GM18873 (cell line): ENCODE measurements at regions not wholly inside any gene's neighbourhood (a gene's known extent, or its start where the extent isn't known, plus 50 kb on each side); places are given as distances from the start of the nearest gene placed in this dataset.

Source experiments
- ATAC-seq: cut with Tn5 transposase; IDR thresholded peaks from one replicate; pipeline ENCODE4 v1.9.1; 2021; ENCODE audit warnings: mild to moderate bottlenecking, moderate library complexity, moderate number of reproducible peaks; ENCODE audit not compliant: unreplicated experiment, low FRiP score

DNA sequence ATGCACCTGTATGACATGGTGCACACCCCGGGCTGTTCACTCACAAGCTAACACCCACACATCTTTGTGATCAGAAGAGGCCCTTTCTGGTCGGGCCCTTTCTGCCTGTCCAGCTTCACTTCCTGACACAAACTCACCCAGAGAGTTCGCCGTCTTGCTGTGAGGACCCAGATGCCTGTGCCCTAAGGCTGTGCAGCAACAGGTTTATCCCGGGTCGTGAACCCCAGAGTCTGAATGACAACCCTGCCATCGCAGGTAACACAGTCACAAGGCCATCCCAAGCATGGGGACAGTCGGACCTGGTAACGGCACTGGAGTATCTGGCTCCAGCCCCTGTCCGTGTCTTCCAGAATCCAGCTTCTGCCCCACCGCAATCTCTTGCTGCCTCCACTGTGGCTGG, 235.1 kb downstream of the BUD13 start:
- ATAC-seq: no peak

DNA sequence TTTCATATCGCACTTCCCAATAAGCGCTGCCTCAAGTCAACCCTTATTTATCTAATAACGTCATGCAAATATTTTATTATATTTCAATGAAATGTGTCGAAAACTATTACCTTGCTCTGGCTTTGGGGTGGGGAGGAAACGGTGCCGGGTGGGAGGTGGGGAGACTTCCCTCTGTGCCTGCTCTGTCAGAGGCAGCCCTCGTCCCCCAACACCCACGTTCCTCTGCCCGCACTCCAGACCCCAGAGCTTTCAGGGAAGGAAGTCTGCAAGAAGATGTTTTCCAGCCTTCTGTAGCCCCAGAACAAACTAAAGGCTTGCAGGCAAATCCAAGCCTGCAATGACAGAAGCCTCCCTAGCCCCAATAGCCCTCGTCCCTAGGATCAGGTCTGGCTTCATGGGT, 235.7 kb downstream of the BUD13 start:
- no peak for ATAC-seq

DNA sequence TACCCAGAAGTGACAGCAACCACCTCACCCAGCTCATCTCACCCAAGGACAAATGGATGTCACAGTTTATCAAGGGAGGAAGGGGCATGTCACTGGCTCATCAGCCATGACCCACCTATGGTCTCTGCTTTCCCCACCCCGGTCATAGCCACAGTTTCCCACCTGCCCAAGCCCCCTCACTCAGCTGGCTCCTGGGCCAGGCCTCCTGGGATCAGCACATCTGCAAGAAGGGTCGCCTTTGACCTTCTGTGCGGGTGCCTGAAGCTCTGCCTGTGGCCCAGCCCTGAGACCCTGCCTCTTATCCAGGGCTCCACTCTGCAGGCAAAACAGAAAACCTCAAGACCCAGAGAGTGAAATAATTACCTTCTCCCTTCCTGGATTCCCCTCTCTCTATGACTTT, 236.4 kb downstream of the BUD13 start:
- no peak for ATAC-seq

DNA sequence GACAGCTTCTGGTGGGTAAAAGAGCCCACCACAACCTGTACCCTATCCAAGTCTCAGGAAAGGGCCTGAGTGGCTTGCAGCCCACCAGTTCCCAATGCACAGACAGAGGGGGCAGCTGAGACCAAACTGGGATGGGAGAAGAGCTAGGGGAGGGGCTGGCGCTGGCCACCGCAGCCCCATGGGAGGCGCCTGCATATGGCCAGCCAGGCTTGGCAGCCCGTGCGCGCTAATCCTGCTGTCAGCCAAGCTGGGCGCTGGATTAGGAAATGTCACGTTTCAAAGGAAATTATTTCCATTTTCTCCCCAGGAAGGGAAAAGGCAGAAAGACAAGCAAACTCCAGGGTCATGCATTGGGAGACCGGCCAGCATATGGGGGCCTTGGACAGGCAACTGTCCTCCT, 236.8 kb downstream of the BUD13 start:
- no peak for ATAC-seq

DNA sequence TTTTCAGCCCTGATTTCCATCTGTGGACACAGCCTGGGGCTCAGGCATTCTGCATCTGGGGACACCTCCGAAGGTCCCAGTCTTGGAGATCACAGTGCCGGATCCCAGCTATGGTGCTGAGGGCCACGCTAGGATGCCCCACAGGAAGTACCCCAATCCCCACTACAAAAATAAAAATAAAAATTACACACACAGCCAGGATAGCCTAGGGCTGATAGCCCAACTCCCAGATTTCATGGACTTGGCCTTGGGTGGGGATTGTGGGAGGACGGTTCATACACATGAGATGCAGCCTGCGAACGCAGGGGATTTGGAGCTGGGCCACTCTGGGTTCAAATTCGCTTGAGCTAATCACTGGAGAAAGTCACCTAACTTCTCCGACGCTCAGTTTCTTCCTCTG, 237.7 kb downstream of the BUD13 start:
- no peak for ATAC-seq

DNA sequence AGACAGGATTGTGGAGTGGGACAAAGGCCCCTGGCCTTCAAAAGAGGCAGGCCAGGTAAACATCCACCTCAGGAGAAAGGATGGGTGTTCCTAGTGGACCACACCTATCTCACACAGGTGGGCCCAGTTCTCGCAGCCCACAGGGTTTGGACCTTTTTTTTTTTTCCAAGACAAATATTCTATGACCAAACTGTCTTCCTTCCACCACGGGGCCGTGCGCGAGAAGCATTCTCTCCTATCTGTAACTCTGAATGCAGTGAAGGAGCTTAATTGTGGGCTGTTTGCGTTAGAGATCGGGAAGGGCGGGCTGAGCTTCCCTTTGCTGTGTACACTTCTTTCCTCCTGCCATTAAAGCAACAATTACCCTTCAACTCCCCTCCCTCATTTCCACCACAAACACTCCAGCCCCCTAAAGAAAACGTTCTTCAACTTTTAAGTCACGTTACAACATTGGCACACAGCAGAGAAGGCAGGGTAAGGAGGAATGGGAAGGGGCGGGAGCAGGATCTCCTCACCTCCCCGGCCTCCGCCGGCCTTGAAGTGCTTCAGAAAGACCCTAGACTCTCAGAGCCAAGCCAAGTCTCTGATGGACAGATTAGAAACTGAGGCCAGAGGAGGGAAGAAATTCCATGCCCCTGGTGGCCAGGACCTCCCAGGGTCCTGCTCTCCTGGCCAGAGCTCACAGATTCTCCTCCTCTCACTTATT, 238.4 kb downstream of the BUD13 start:
- ATAC-seq: no peak

DNA sequence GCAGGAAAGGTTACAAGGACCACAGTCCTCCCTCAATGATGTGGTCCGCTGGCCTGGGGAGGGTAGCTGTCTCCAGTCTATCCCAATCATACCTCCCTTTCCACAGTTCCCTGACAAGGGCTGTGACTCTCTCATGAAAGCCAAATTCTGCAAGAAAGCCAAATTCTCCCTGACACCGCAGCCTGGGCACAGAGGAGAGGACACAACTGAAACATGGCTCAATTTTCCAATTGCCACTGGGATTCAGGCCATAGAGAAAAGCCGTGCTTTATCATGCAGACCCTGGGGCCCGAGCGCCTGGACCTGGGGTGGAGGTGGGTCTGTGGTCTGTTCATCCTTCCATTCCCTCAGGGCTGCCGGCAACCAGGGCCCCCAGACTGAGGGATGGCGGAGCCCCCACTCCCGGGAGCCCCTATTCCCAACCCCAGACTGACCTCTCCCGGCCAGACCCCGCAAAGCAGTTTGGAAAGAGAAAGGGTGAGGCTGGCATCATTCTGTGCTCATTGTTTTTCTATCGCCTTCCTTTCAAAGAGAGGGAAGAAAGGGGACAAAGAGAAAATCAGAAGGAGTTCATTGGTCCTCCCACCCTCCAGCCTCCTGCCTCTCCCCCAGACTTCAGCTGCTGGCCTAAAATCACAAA, 239.5 kb downstream of the BUD13 start:
- no peak for ATAC-seq

DNA sequence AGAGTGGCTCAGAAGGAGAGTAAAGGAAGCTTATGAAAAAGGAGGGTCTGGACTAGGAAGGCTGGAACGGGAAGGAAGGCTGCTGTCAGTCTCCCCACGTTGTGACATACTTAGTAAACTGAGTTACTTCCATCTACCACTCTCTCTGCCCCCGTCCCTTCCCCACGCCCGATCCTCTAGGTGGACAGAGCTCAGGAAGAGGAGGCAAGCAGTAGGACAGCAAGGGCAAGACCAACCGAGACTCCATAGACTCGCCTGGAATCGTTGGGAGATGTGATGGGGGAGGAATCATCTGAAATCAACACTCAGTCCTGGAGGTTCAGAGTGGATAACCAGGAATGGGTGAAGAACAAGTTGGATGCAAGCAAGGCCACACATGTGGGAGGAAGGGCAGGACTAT, 240.7 kb downstream of the BUD13 start:
- ATAC-seq: no peak

DNA sequence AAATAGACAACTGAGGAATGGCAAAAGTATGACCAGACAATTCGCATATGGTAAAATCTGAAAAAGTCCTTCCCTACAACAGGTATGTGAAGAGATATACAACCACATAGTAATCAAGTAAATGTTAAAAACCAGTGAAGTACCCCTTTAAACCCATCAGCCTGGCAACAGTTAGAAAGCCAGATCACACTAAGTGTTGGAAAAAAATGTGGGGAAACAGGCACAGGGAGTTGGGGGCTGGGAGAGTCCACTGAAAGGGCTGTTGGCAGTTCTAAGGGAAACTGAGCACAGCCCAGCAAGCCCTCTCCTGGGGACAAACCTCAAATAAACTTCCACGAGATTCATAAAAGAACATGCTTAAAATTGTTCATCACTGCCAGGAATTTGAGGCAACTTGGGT, 242.1 kb downstream of the BUD13 start:
- ATAC-seq: no peak

DNA sequence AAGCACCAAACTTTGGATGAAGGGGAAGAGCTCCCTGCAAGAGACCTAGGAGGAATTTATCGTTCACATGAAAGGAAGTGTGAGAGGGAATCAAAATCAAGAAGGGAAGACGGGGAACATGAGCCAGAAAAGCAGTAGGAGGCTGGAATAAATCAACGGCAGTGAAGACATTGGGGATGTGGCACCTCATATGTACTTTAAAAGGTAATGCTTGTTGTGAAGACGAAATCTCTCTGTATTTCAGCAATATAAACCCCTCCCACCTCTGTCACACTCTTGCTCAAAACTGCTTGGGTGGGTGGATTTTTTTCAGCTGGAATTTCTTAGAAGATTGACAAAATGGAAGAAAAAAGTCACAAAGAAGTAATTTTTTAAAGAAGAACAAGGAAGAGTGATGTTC, 243.5 kb downstream of the BUD13 start:
- ATAC-seq: no peak

DNA sequence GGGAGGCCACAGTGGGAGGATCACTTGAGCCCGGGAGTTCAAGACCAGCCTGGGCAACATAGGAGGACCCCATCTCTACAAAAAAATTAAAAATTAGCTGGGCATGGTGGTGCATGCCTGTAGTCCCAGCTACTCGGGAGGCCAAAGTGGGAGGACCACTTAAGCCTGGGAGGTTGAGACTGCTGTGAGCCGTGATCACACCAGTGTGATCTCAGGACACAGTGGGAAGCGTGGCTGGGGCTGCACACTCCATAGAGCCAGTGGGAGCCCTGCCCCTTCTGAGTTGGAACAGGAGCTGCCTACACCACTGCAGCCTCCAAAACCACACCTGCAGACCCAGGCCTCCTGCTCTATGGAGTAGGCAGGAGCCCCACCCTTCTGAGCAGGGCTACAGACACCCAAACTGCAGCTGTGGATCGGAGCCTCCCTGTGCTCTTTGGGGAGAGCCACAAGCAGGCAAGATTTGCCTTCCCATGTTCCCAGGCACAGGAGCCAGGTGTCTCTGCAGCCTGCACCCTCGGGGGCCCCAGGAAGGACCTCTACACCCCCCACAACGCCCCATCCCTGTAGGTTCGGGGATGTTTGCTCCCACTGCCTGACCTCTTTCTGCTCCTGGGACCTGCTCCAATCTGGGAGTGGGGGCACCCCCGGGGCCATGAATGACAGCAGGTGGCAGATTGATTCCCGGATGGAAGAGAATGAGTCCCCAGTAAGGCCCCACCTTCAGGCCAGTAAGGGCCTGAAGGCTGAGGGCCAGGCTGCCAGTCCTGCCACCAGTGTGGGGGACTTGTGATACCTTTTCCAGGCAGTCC, 245.4 kb downstream of the BUD13 start:
- no peak for ATAC-seq

DNA sequence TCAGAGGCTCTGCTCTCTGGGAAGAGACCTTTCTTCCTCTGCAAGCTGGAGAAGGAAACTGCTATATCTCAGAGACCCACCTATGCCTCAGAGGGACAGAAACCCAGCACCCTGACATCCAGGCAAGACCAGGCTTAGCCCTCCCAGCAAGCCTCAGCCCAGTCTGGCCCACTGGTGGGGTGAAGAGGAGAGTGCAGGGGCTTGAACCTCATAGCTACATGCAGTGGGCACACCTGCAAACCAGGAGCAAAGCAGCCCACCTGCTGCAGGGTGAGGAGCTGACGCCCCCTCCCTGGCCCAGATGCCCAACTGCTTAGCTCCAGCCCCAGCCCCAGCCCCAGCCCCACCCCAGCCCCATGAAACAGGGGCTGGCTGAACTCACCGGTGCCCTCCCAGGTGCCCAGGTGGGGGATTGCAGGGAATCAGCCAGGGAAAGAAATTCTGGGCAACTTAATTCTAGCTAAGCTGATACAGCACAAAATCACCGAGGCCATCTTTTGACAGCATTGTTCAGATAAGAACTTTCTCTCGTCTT, 246.8 kb downstream of the BUD13 start:
- no peak for ATAC-seq

DNA sequence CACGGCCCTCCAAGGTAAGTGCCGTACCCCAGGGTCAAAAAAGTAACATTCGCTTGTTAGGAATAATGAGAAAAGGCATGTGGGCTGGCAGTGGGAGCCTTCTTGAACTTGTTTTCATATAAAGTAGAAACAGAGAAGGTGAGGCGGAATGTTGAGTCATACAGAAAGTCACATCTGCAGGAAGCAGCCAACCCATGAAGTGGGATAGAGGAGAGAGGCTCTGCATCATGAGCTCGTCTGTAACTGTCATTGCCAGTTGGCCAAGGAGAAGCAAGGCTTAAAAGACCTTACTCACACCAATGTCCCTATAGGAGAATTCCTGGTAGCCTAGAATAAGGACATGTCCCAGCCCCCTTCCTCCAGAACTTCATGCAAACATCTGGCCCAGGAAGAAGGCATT, 253.3 kb downstream of the BUD13 start:
- no peak for ATAC-seq

DNA sequence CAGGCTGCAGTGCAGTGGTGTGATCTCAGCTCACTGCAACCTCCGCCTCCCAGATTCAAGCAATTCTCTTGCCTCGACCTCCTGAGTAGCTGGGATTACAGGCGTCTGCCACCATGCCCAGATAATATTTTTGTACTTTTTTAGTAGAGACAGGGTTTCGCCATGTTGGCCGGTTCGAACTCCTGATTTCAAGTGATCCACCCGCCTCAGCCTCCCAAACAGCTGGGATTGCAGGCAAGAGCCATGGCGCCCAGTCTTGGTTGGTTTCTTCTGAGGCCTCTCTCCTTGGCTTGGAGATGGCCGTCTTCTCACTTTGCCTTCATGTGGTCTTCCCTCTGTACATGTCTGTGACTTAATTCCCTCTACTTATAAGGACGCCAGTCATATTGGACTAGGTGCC, 254.6 kb downstream of the BUD13 start:
- no peak for ATAC-seq

DNA sequence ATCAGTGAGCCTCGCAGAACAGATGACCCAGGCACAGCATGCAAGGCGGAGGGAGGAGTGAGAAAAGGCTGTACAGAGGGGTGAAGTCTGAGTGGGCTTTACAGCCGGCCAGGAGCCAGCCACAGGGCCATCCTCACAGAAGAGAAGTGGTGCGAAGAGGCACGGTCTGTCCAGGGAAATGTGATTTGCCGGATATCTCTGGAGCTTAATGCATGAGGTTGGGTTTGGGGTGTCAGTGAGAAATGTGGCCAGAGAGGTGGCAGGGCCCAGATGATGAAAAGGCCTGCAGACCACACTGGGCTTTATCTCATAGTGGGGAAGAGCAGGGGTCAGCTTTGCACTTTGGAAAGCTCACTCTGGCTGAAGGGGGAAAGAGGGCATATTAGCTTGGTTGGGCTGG, 255.2 kb downstream of the BUD13 start:
- no peak for ATAC-seq

DNA sequence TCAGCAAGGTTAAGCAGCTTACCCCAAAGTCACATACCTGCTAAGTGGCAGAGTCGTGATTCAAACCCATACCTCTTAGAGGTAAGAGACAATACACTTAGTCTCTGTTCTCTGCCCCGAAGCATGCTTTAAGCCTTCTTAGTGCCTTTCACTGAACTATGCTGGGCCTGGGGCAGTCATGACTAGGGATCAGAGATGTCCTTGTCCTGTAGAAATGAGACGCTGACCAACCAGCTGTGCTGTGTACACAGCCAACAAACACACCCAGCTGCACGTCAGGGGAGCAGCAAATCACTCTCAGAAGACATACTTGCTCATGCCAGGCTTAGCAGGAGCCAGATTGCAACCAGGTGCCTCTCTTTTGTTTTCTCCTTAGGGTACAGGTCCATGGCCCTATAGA, 255.7 kb downstream of the BUD13 start:
- no peak for ATAC-seq

DNA sequence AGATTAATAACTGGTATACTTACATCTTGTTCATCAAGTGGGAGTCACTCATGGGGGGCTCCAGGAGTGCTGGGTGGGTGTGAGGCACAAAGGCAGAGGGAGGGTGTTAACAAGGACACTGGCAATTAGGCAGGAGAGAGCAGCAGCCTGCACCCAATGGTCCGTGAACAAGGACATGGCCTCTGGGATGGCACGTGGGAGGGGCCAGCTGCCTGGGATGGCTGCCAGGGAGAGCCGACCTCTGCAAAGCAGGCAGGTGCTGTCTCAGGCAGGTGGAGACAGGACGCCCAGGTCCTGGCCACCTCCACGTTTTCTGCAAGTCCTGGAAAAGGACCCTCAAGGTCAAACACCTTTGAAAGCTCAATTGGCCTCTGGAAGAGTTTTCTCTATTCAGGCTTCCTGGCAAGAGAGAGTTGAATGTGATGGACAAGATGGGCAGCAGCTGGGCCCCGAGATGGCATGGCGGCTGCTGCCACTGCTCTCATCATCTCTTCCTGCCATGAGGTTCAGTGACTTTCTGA, 257.1 kb downstream of the BUD13 start:
- ATAC-seq: no peak

DNA sequence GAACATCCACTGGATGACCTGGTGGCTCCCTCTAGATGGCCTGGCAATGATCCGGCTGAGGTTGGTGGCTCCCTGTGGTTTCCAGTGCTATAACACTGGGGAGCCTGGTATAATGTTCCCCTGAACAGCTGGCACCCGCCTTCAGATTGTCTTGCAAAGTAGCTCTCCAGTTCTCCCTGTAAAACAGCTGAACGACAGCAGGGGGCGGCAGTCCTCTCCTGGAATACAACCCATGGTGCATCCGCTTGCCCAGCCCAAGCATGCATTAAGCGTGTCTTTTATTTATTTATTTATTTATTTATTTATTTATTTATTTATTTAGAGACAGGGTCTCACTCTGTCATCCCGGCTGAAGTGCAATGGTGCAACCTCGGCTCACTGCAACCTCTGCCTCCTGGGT, 258.9 kb downstream of the BUD13 start:
- no peak for ATAC-seq

DNA sequence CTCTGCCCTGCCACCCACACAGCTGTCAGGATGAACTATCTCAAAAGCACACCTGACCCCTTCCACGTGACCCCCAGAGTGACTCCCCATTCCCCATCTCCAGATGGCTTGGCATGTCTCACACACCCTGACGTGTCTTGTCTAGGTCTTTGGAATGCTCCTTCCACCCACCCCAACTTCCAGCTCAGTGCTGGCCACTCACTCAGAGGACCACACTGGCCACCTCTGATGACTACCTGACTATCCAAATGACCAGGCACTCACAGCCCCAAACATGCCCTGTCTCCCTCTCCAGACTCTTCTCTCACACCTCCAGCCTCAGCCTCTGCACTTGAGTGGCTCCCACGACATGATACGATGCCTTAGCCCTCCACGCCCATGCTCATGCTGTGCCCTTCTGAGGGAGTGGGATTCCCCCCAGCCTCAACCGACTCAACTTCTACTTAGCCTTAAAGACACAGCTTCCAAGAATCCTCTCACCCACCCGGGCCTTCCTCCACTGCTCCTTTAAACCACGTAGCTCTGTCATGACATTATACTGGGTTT, 259.4 kb downstream of the BUD13 start:
- no peak for ATAC-seq

DNA sequence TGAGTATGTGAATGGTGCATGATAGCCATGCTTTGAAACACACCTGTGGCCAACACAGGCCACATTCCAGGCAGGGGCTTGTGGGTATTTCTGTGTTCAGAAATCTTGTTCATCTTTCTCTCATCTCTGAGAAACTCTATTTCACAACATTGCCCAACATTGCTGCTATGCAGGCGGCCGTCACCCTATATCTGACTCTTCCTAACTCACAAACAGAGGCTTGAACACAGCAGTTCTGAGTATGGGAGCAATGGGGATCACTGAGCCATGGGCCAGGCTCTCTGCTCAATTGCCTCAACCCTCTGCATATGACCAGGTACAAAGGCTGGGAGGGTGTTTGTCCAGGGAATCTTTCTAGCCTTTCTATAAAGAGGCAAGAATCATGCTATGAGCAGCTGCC, 259.9 kb downstream of the BUD13 start:
- no peak for ATAC-seq

DNA sequence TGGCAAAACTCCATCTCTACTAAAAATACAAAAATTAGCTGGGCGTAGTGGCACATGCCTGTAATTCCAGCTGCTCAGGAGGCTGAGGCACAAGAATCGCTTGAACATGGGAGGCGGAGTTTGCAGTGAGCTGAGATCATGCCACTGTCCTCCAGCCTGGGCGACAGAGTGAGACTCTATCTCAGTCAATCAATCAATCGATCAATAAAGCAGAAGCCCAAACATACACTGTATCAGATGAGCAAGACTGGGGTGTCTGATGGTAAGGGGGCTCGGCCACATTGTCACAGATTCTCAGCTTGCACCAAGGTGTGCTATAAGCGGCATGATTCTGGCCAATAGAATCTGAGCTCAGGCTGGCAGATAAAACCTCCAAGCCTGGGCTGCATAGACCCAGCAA, 261.1 kb downstream of the BUD13 start:
- ATAC-seq: no peak
